ENCODE measurements at regions not wholly inside any gene's neighbourhood (a gene's known extent, or its start where the extent isn't known, plus 50 kb on each side); places are given as distances from the start of the nearest gene placed in this dataset.

DNA sequence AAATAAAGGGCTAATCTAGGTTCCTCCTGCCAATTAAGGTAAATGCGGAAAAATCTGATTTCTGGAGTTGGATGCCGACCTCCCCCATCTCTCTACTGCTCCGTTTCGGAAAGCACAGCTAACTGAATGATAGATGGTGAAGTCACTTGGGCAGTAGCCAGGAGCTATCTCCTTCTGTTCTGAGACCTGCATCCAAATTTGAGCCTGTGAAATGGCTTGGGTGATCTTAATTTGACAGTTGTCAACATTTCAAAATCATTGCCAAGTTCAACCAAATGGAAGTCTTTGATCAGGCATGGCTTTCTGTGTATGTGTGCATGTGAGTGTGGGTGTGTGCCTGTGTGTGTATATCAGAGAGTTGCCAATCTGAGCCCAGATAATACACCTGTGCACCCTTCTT lies 217.2 kb downstream of the ZNF516 start:
- TF ChIP-seq, protein P1, sequence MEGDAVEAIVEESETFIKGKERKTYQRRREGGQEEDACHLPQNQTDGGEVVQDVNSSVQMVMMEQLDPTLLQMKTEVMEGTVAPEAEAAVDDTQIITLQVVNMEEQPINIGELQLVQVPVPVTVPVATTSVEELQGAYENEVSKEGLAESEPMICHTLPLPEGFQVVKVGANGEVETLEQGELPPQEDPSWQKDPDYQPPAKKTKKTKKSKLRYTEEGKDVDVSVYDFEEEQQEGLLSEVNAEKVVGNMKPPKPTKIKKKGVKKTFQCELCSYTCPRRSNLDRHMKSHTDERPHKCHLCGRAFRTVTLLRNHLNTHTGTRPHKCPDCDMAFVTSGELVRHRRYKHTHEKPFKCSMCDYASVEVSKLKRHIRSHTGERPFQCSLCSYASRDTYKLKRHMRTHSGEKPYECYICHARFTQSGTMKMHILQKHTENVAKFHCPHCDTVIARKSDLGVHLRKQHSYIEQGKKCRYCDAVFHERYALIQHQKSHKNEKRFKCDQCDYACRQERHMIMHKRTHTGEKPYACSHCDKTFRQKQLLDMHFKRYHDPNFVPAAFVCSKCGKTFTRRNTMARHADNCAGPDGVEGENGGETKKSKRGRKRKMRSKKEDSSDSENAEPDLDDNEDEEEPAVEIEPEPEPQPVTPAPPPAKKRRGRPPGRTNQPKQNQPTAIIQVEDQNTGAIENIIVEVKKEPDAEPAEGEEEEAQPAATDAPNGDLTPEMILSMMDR (IDR thresholded peaks at IDR 0.05; ENCODE audit: insufficient read depth, low read length, poor library complexity, severe bottlenecking) = no peak
- TF ChIP-seq EZH2phosphoT487 (conservative IDR thresholded peaks at IDR 0.05; ENCODE audit: low read length) = no peak
